Left ventricle myocardium inferior (tissue), 1 donor: ENCODE measurements at regions not wholly inside any gene's neighbourhood (a gene's known extent, or its start where the extent isn't known, plus 50 kb on each side); places are given as distances from the start of the nearest gene placed in this dataset.
"Not testable (repeated sequence)": the region's sequence is repeated elsewhere in the genome, so short reads cannot be mapped to it uniquely, and the experiment has no call there.

Experiments
- DNase-seq: peaks from one replicate; pipeline ENCODE4 v3.0.0-alpha.2; 2020
- H3K27ac ChIP-seq: fragments of 200-600 bp; replicated peaks from 2 replicates; pipeline ENCODE4 v1.8.0; 2021
- H3K27me3 ChIP-seq: fragments of 200-600 bp; 2 replicates; pipeline ENCODE4 v1.8.0; 2021; ENCODE audit warnings: low read depth
- H3K36me3 ChIP-seq: fragments of 200-600 bp; 2 replicates; pipeline ENCODE4 v1.8.0; 2021
- H3K4me1 ChIP-seq: fragments of 200-600 bp; 2 replicates; pipeline ENCODE4 v1.8.0; 2021
- H3K4me3 ChIP-seq: fragments of 200-600 bp; 2 replicates; pipeline ENCODE4 v1.8.0; 2021; ENCODE audit warnings: mild to moderate bottlenecking, moderate library complexity
- H3K9me3 ChIP-seq: fragments of 200-600 bp; replicated peaks from 2 replicates; pipeline ENCODE4 v1.8.0; 2021
- CTCF ChIP-seq: fragments of 200-600 bp; IDR thresholded peaks from 2 replicates; pipeline ENCODE4 v1.8.0; 2021; ENCODE audit warnings: antibody characterized with exemption, mild to moderate bottlenecking, borderline replicate concordance
- intact Hi-C: fragments of 100-400 bp; cut with micrococcal nuclease; formaldehyde crosslinking; loops from one replicate; pipeline ENCODE4 v1.11.0; 2022
- donor health status: DM: no; HTN: yes; CAD: no; lungs with severe emphysema.

- no peak for TF ChIP-seq CTCF
- H3K9me3 ChIP-seq, result peaks cover 7% of the 10 kb centered on the region
- intact Hi-C loops, result no loop called here
- H3K4me1 ChIP-seq, result peaks cover 22% of the 10 kb centered on the region
- H3K27ac ChIP-seq, result no peak overlapping the region
- no peak overlapping the region for H3K4me3 ChIP-seq
- no peaks in the 10 kb centered on the region for H3K27me3 ChIP-seq
- DNase-seq, result no peak
- no peaks in the 10 kb centered on the region for H3K36me3 ChIP-seq
Observed at GRCh38 chr4:12122316-12122715, 693.6 kb upstream of the HS3ST1 start.

GRCh38 chr4:12120968-12121367 lies 692.3 kb upstream of the HS3ST1 start:
- Histone ChIP-seq H3K4me3 (no peak overlapping the region), H3K4me1 (peaks cover 22% of the 10 kb centered on the region), H3K27me3 (no peaks in the 10 kb centered on the region), H3K9me3 (peaks cover 7% of the 10 kb centered on the region), H3K36me3 (no peaks in the 10 kb centered on the region), H3K27ac (no peak overlapping the region)
- no peak for DNase-seq
- intact Hi-C loops, result no loop called here
- no peak for TF ChIP-seq CTCF

- Histone ChIP-seq H3K36me3 (no peaks in the 10 kb centered on the region), H3K27me3 (no peaks in the 10 kb centered on the region), H3K9me3 (peaks cover 16% of the 10 kb centered on the region), H3K27ac (no peak overlapping the region), H3K4me1 (peaks cover 22% of the 10 kb centered on the region), H3K4me3 (no peak overlapping the region)
- DNase-seq, result no peak
- intact Hi-C loops, result no loop called here
- no peak for TF ChIP-seq CTCF
Observed at GRCh38 chr4:12118651-12119213, 690.0 kb upstream of the HS3ST1 start.

GRCh38 chr4:12116009-12116552 lies 687.4 kb upstream of the HS3ST1 start:
- H3K27ac ChIP-seq, result no peak overlapping the region
- peaks cover 22% of the 10 kb centered on the region for H3K4me1 ChIP-seq
- H3K27me3 ChIP-seq, result no peaks in the 10 kb centered on the region
- no peak for DNase-seq
- H3K9me3 ChIP-seq, result peaks cover 41% of the 10 kb centered on the region
- intact Hi-C loops, result no loop called here
- H3K4me3 ChIP-seq, result no peak overlapping the region
- no peak for TF ChIP-seq CTCF
- no peaks in the 10 kb centered on the region for H3K36me3 ChIP-seq

GRCh38 chr4:12110627-12111026 lies 681.9 kb upstream of the HS3ST1 start:
- no peak for TF ChIP-seq CTCF
- H3K4me3 ChIP-seq, result no peak overlapping the region
- H3K9me3 ChIP-seq, result peaks cover 42% of the 10 kb centered on the region
- H3K27me3 ChIP-seq, result no peaks in the 10 kb centered on the region
- no peaks in the 10 kb centered on the region for H3K36me3 ChIP-seq
- no peak overlapping the region for H3K27ac ChIP-seq
- intact Hi-C loops, result no loop called here
- DNase-seq, result no peak
- no peaks in the 10 kb centered on the region for H3K4me1 ChIP-seq

GRCh38 chr4:12109056-12109455 lies 680.4 kb upstream of the HS3ST1 start:
- H3K27ac ChIP-seq, intact Hi-C loops, H3K4me1 ChIP-seq, DNase-seq, H3K36me3 ChIP-seq, H3K4me3 ChIP-seq, H3K27me3 ChIP-seq: not testable (repeated sequence)
- peaks cover 31% of the 10 kb centered on the region for H3K9me3 ChIP-seq
